Neural progenitor cell (in vitro differentiated cells): ENCODE measurements at regions not wholly inside any gene's neighbourhood (a gene's known extent, or its start where the extent isn't known, plus 50 kb on each side); places are given as distances from the start of the nearest gene placed in this dataset.

Experiments
- EZH2 ChIP-seq: fragments of 200-600 bp; sonication (generic); IDR thresholded peaks from 2 replicates; pipeline ENCODE4 v1.6.1; 2017; ENCODE audit warnings: antibody characterized with exemption, mild to moderate bottlenecking, moderate library complexity
- TF ChIP-seq, protein P1 (sequence below): fragments of 200-600 bp; sonication (generic); IDR thresholded peaks from 2 replicates; pipeline ENCODE4 v1.5.1; 2017; ENCODE audit warnings: antibody characterized with exemption, mild to moderate bottlenecking

DNA sequence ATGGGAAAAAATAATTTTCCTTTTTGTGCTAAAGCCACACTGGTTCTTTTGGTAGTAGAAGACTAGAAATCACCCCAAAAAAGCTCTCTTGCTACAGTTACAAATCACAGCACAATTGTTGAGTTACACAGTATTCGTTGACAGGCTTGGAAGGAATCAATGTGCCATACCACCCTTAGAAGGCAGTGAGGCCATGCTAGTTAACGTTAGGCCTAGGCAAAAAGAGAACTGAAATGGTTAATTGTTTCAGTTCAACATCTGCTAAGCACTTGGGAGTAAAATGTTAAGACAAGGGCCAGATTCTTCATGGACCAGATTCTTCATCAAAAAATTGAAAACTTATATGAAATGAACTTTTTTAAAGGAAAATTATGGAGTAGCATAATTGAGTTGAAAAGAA, 626.2 kb downstream of the UTRN start:
- TF ChIP-seq, protein P1, sequence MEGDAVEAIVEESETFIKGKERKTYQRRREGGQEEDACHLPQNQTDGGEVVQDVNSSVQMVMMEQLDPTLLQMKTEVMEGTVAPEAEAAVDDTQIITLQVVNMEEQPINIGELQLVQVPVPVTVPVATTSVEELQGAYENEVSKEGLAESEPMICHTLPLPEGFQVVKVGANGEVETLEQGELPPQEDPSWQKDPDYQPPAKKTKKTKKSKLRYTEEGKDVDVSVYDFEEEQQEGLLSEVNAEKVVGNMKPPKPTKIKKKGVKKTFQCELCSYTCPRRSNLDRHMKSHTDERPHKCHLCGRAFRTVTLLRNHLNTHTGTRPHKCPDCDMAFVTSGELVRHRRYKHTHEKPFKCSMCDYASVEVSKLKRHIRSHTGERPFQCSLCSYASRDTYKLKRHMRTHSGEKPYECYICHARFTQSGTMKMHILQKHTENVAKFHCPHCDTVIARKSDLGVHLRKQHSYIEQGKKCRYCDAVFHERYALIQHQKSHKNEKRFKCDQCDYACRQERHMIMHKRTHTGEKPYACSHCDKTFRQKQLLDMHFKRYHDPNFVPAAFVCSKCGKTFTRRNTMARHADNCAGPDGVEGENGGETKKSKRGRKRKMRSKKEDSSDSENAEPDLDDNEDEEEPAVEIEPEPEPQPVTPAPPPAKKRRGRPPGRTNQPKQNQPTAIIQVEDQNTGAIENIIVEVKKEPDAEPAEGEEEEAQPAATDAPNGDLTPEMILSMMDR: no peak
- no peak for TF ChIP-seq EZH2
